OCI-LY1 (cell line): ENCODE measurements at regions not wholly inside any gene's neighbourhood (a gene's known extent, or its start where the extent isn't known, plus 50 kb on each side); places are given as distances from the start of the nearest gene placed in this dataset.

Experiments used
- H2AFZ ChIP-seq: fragments of 200-600 bp; sonication (generic), shearing (Covaris generic); 2 replicates; pipeline ENCODE4 v1.6.0; 2014; ENCODE audit warnings: antibody characterized with exemption, mild to moderate bottlenecking, low read length
- H3F3A ChIP-seq: fragments of 200-600 bp; sonication (generic), shearing (Covaris generic); 2 replicates; pipeline ENCODE4 v1.6.0; 2014; ENCODE audit warnings: mild to moderate bottlenecking, antibody characterized with exemption, low read length, moderate library complexity; ENCODE audit not compliant: insufficient read depth
- H3K27ac ChIP-seq: fragments of 200-600 bp; sonication (generic); 2 replicates; pipeline ENCODE4 v1.5.1; 2014; ENCODE audit warnings: low read length, mixed run types, mild to moderate bottlenecking, low read depth; ENCODE audit not compliant: poor library complexity, severe bottlenecking
- H3K27me3 ChIP-seq: fragments of 200-600 bp; sonication (generic); 2 replicates; pipeline ENCODE4 v1.6.0; 2014; ENCODE audit warnings: antibody characterized with exemption, mild to moderate bottlenecking, low read length, moderate library complexity; ENCODE audit not compliant: insufficient read depth
- H3K36me3 ChIP-seq: fragments of 200-600 bp; sonication (generic); 2 replicates; pipeline ENCODE4 v1.6.1; 2014; ENCODE audit warnings: mild to moderate bottlenecking, antibody characterized with exemption, low read length, moderate library complexity, mixed read lengths; ENCODE audit not compliant: insufficient read depth
- H3K4me1 ChIP-seq: fragments of 200-600 bp; sonication (generic); 2 replicates; pipeline ENCODE4 v1.5.1; 2014; ENCODE audit warnings: mild to moderate bottlenecking, low read length, moderate library complexity; ENCODE audit not compliant: insufficient read depth, severe bottlenecking
- H3K4me2 ChIP-seq: fragments of 200-600 bp; sonication (generic), shearing (Covaris generic); 2 replicates; pipeline ENCODE4 v1.6.1; 2014; ENCODE audit warnings: low read length
- H3K4me3 ChIP-seq: fragments of 200-600 bp; sonication (generic); 2 replicates; pipeline ENCODE4 v1.5.1; 2014; ENCODE audit warnings: low read length, low read depth, mild to moderate bottlenecking, mixed read lengths; ENCODE audit not compliant: poor library complexity, severe bottlenecking
- H3K79me2 ChIP-seq: fragments of 200-600 bp; shearing (Covaris generic); 2 replicates; pipeline ENCODE4 v1.6.1; 2016; ENCODE audit warnings: mixed run types, low read length, mixed read lengths; ENCODE audit not compliant: insufficient read depth
- H3K9ac ChIP-seq: fragments of 200-600 bp; sonication (generic), shearing (Covaris generic); 2 replicates; pipeline ENCODE4 v1.6.1; 2014; ENCODE audit warnings: mild to moderate bottlenecking, low read length, mixed read lengths
- H3K9me2 ChIP-seq: fragments of 200-600 bp; sonication (generic), shearing (Covaris generic); 2 replicates; pipeline ENCODE4 v1.6.1; 2014; ENCODE audit warnings: low read depth, mild to moderate bottlenecking, low read length, mixed read lengths
- H3K9me3 ChIP-seq: fragments of 200-600 bp; shearing (Covaris generic); 2 replicates; pipeline ENCODE4 v1.6.1; 2014; ENCODE audit warnings: low read length, mixed read lengths
- H4K20me1 ChIP-seq: fragments of 200-600 bp; sonication (generic), shearing (Covaris generic); 2 replicates; pipeline ENCODE4 v1.6.0; 2016; ENCODE audit warnings: mild to moderate bottlenecking, low read length; ENCODE audit not compliant: insufficient read depth
- CTCF ChIP-seq: fragments of 200-600 bp; sonication (generic), shearing (Covaris generic); IDR thresholded peaks from 2 replicates; pipeline ENCODE4 v1.5.1; 2017; ENCODE audit warnings: mild to moderate bottlenecking, antibody characterized with exemption, low read length, moderate library complexity, mixed read lengths
- EZH2 ChIP-seq: fragments of 200-600 bp; sonication (generic), shearing (Covaris generic); IDR thresholded peaks from 2 replicates; pipeline ENCODE4 v1.8.0; 2017; ENCODE audit warnings: borderline replicate concordance, mixed run types, mild to moderate bottlenecking, antibody characterized with exemption, low read length, moderate library complexity, mixed read lengths

- Histone ChIP-seq H2AFZ (no peak overlapping the region), H3K9ac (no peak overlapping the region), H3K4me2 (no peak overlapping the region), H3K4me1 (no peaks in the 10 kb centered on the region), H3K79me2 (no peaks in the 10 kb centered on the region), H3K9me2 (no peaks in the 10 kb centered on the region), H3K27me3 (peaks cover 3% of the 10 kb centered on the region; the same call in 1 of the 2 replicates), H3K4me3 (no peak overlapping the region), H3K36me3 (no peaks in the 10 kb centered on the region), H3K27ac (no peak overlapping the region), H4K20me1 (no peaks in the 10 kb centered on the region), H3K9me3 (no peaks in the 10 kb centered on the region), H3F3A (no peaks in the 10 kb centered on the region)
- no peak for TF ChIP-seq CTCF
- TF ChIP-seq EZH2 = no peak
These were observed 83.2 kb upstream of the DIO3 start for GRCh38 chr14:101478096-101478495.

- no peak for TF ChIP-seq CTCF
- TF ChIP-seq EZH2 = no peak
- no peaks in the 10 kb centered on the region for H3K4me1 ChIP-seq
- H3K4me2 ChIP-seq = no peak overlapping the region
- no peaks in the 10 kb centered on the region for H3K9me3 ChIP-seq
- H3K36me3 ChIP-seq = no peaks in the 10 kb centered on the region
- no peaks in the 10 kb centered on the region for H3K9me2 ChIP-seq
- no peaks in the 10 kb centered on the region for H3K79me2 ChIP-seq
- no peak overlapping the region for H3K27ac ChIP-seq
- H3K9ac ChIP-seq = no peak overlapping the region
- no peaks in the 10 kb centered on the region for H4K20me1 ChIP-seq
- peaks cover 3% of the 10 kb centered on the region; the same call in 1 of the 2 replicates for H3K27me3 ChIP-seq
- H2AFZ ChIP-seq = no peak overlapping the region
- H3K4me3 ChIP-seq = no peak overlapping the region
- no peaks in the 10 kb centered on the region for H3F3A ChIP-seq
These were observed 82.4 kb upstream of the DIO3 start for GRCh38 chr14:101478796-101479410.

- Histone ChIP-seq H3K79me2 (no peaks in the 10 kb centered on the region), H3K9me2 (no peaks in the 10 kb centered on the region), H3K4me1 (no peaks in the 10 kb centered on the region), H3K27ac (no peak overlapping the region), H4K20me1 (no peaks in the 10 kb centered on the region), H2AFZ (no peak overlapping the region), H3K27me3 (peaks cover 3% of the 10 kb centered on the region; the same call in 1 of the 2 replicates), H3K36me3 (no peaks in the 10 kb centered on the region), H3K4me3 (no peak overlapping the region), H3K4me2 (no peak overlapping the region), H3K9ac (no peak overlapping the region), H3K9me3 (no peaks in the 10 kb centered on the region), H3F3A (no peaks in the 10 kb centered on the region)
- no peak for TF ChIP-seq CTCF
- TF ChIP-seq EZH2 = no peak
These were observed 81.1 kb upstream of the DIO3 start for GRCh38 chr14:101480022-101480746.
